ENCODE measurements at regions not wholly inside any gene's neighbourhood (a gene's known extent, or its start where the extent isn't known, plus 50 kb on each side); places are given as distances from the start of the nearest gene placed in this dataset.
A peak's percentile ranks its signal among the peaks of the same experiment; 100 is the strongest.
"Not testable (repeated sequence)": the region's sequence is repeated elsewhere in the genome, so short reads cannot be mapped to it uniquely, and the experiment has no call there.

DNA sequence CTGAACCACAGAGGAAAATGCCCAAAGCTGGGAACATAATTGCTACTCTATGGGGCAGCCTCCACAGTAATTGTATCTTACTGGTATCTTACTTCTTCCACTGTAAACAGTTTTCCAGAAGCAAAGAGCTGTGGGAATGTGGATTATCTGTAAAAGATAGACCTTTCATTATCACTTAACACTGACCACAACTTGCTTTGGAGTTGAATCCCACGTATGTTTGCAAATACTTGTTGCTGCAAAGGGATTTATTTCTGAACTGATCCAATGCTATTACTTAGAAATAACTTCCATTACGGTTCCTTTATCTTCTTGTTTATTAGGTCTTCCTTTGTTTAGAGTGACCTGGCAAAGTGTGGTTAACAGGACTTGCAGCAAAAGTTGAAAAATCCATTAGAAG lies 218.1 kb downstream of the KCTD12 start:
- H3K4me3 ChIP-seq (ENCODE audit: low read length) = no peak overlapping the region
- no peaks in the 10 kb centered on the region for H3F3A ChIP-seq (ENCODE audit: insufficient read depth, low read length)
- H3K36me3 ChIP-seq (replicated peaks; ENCODE audit: insufficient read depth, low read length) = no peaks in the 10 kb centered on the region
- no peaks in the 10 kb centered on the region for H3K79me2 ChIP-seq (ENCODE audit: low read length)
- H3K27ac ChIP-seq (ENCODE audit: low read length) = no peak overlapping the region
- no peak for DNase-seq
- H2AFZ ChIP-seq (ENCODE audit: low read length) = no peak overlapping the region
- no peak overlapping the region for H3K4me2 ChIP-seq (ENCODE audit: low read depth, low read length)
- TF ChIP-seq EZH2phosphoT487 (IDR thresholded peaks at IDR 0.05; ENCODE audit: low read length) (no peak), EZH2 (optimal IDR thresholded peaks at IDR 0.05; ENCODE audit: low read depth, low read length) (no peak)
- TF ChIP-seq, protein P1, sequence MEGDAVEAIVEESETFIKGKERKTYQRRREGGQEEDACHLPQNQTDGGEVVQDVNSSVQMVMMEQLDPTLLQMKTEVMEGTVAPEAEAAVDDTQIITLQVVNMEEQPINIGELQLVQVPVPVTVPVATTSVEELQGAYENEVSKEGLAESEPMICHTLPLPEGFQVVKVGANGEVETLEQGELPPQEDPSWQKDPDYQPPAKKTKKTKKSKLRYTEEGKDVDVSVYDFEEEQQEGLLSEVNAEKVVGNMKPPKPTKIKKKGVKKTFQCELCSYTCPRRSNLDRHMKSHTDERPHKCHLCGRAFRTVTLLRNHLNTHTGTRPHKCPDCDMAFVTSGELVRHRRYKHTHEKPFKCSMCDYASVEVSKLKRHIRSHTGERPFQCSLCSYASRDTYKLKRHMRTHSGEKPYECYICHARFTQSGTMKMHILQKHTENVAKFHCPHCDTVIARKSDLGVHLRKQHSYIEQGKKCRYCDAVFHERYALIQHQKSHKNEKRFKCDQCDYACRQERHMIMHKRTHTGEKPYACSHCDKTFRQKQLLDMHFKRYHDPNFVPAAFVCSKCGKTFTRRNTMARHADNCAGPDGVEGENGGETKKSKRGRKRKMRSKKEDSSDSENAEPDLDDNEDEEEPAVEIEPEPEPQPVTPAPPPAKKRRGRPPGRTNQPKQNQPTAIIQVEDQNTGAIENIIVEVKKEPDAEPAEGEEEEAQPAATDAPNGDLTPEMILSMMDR (IDR thresholded peaks at IDR 0.05; ENCODE audit: low read length) = no peak
- no peaks in the 10 kb centered on the region for H4K20me1 ChIP-seq (ENCODE audit: insufficient read depth, low read length)
- no peaks in the 10 kb centered on the region for H3K4me1 ChIP-seq (ENCODE audit: low read length)
- no peaks in the 10 kb centered on the region for H3K9me2 ChIP-seq (replicated peaks; ENCODE audit: insufficient read depth, low read length)
- H3K27me3 ChIP-seq (replicated peaks; ENCODE audit: insufficient read depth, low read length) = no peaks in the 10 kb centered on the region
- no peak overlapping the region for H3K9ac ChIP-seq (ENCODE audit: low read length)
- H3K9me3 ChIP-seq (replicated peaks; ENCODE audit: insufficient read depth, low read length) = no peaks in the 10 kb centered on the region

DNA sequence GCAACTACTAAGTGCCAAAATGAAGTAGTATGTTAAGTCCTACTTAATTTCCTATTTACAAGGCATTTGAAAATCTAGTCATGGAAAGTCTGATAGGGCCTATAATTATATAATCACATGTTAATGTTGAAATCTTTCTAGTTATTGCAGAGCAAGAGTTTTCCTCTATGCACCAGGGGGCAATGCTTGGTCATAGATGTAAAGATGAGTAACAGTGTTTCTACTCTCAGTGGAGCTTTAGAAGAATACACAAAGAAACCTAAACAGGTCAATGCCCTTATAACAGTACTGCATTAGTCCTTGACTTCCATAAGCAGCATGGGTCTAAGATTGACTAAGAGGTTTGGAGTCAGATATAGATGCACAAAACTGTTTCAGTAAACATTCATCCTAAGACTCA lies 218.7 kb downstream of the KCTD12 start:
- H3K9me3 ChIP-seq (replicated peaks; ENCODE audit: insufficient read depth, low read length) = no peaks in the 10 kb centered on the region
- no peaks in the 10 kb centered on the region for H3F3A ChIP-seq (ENCODE audit: insufficient read depth, low read length)
- no peaks in the 10 kb centered on the region for H3K36me3 ChIP-seq (replicated peaks; ENCODE audit: insufficient read depth, low read length)
- TF ChIP-seq, protein P1 (IDR thresholded peaks at IDR 0.05; ENCODE audit: low read length) = no peak
- TF ChIP-seq EZH2 (optimal IDR thresholded peaks at IDR 0.05; ENCODE audit: low read depth, low read length) = no peak
- TF ChIP-seq EZH2phosphoT487 (IDR thresholded peaks at IDR 0.05; ENCODE audit: low read length) = no peak
- H3K27me3 ChIP-seq (replicated peaks; ENCODE audit: insufficient read depth, low read length) = no peaks in the 10 kb centered on the region
- no peak overlapping the region for H3K4me2 ChIP-seq (ENCODE audit: low read depth, low read length)
- no peak overlapping the region for H3K27ac ChIP-seq (ENCODE audit: low read length)
- H3K4me3 ChIP-seq (ENCODE audit: low read length) = no peak overlapping the region
- no peaks in the 10 kb centered on the region for H3K4me1 ChIP-seq (ENCODE audit: low read length)
- no peak overlapping the region for H2AFZ ChIP-seq (ENCODE audit: low read length)
- no peaks in the 10 kb centered on the region for H4K20me1 ChIP-seq (ENCODE audit: insufficient read depth, low read length)
- H3K79me2 ChIP-seq (ENCODE audit: low read length) = no peaks in the 10 kb centered on the region
- no peak overlapping the region for H3K9ac ChIP-seq (ENCODE audit: low read length)
- peak; percentile 10 for DNase-seq
- H3K9me2 ChIP-seq (replicated peaks; ENCODE audit: insufficient read depth, low read length) = no peaks in the 10 kb centered on the region

DNA sequence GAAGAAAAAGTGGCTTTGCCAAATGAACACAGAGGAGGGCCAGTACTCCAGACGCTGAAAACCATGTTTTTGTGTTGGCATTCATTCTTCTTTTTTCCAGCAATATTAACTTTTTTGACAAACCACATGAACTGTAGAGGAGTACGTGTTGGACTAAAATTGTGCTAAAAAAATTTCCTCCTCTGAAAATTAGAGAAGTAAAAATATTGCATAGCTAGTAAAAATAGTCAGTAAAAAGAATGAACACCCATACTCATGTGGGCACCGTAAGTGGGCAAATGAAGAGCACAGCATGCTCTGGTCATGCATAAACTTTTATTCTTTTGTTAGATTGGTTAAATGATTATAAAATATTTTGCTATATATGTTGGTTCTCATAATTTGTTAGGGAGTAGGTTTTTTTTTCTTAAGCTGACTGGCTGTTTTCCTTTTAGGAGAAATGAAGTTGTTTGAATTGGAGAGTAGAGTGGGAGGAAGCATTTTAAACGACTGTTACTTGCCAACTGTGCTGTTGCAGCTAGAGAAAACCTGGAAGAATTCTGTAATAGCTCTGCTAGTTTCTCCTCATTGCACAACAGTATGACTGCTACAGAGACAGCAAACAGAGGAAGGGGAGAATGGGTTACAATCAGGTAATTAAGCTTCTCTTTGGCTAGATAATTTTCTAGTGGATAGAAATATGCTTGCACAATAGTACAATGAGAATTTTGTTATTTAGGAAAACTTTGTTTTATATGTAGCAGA lies 222.4 kb downstream of the KCTD12 start:
- no peak overlapping the region for H3K9ac ChIP-seq (ENCODE audit: low read length)
- H3K36me3 ChIP-seq (replicated peaks; ENCODE audit: insufficient read depth, low read length) = no peaks in the 10 kb centered on the region
- no peak overlapping the region for H3K4me2 ChIP-seq (ENCODE audit: low read depth, low read length)
- no peak overlapping the region for H3K4me3 ChIP-seq (ENCODE audit: low read length)
- no peaks in the 10 kb centered on the region for H3K4me1 ChIP-seq (ENCODE audit: low read length)
- no peak overlapping the region for H2AFZ ChIP-seq (ENCODE audit: low read length)
- H4K20me1 ChIP-seq (ENCODE audit: insufficient read depth, low read length) = no peaks in the 10 kb centered on the region
- no peak overlapping the region for H3K27ac ChIP-seq (ENCODE audit: low read length)
- H3K79me2 ChIP-seq (ENCODE audit: low read length) = no peaks in the 10 kb centered on the region
- H3F3A ChIP-seq (ENCODE audit: insufficient read depth, low read length) = no peaks in the 10 kb centered on the region
- H3K27me3 ChIP-seq (replicated peaks; ENCODE audit: insufficient read depth, low read length) = no peaks in the 10 kb centered on the region
- DNase-seq = no peak
- TF ChIP-seq EZH2phosphoT487 (IDR thresholded peaks at IDR 0.05; ENCODE audit: low read length) = no peak
- TF ChIP-seq EZH2 (optimal IDR thresholded peaks at IDR 0.05; ENCODE audit: low read depth, low read length) = no peak
- TF ChIP-seq, protein P1 (IDR thresholded peaks at IDR 0.05; ENCODE audit: low read length) = no peak
- H3K9me3 ChIP-seq (replicated peaks; ENCODE audit: insufficient read depth, low read length) = no peaks in the 10 kb centered on the region
- no peaks in the 10 kb centered on the region for H3K9me2 ChIP-seq (replicated peaks; ENCODE audit: insufficient read depth, low read length)

DNA sequence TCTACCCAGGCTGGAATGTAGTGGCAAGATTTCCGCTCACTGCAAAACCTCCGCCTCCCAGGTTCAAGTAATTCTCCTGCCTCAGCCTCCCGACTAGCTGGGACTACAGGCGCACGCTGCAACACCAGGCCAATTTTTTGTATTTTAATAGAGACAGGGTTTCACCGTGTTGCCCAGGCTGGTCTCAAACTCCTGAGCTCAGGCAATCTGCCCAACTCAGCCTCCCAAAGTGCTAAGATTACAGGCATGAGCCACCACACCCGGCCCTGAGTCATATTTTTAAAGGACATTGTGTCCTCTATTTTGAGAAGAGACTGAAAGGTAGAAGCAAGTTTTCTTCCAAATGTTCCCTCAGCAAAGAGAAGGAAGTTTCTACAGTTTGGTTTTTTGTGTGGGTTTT lies 227.1 kb downstream of the KCTD12 start:
- not testable (repeated sequence) for H3K27ac ChIP-seq (ENCODE audit: low read length); DNase-seq; H3K9me3 ChIP-seq (replicated peaks; ENCODE audit: insufficient read depth, low read length); H3F3A ChIP-seq (ENCODE audit: insufficient read depth, low read length); H3K9ac ChIP-seq (ENCODE audit: low read length); H3K9me2 ChIP-seq (replicated peaks; ENCODE audit: insufficient read depth, low read length); H4K20me1 ChIP-seq (ENCODE audit: insufficient read depth, low read length); H3K4me3 ChIP-seq (ENCODE audit: low read length); H3K27me3 ChIP-seq (replicated peaks; ENCODE audit: insufficient read depth, low read length); H2AFZ ChIP-seq (ENCODE audit: low read length); H3K79me2 ChIP-seq (ENCODE audit: low read length); H3K36me3 ChIP-seq (replicated peaks; ENCODE audit: insufficient read depth, low read length); H3K4me2 ChIP-seq (ENCODE audit: low read depth, low read length); H3K4me1 ChIP-seq (ENCODE audit: low read length)

Measured in MM.1S (cell line).